Sigmoid colon (tissue), 4 donors: ENCODE measurements at regions not wholly inside any gene's neighbourhood (a gene's known extent, or its start where the extent isn't known, plus 50 kb on each side); places are given as distances from the start of the nearest gene placed in this dataset.

Experiments
- CTCF ChIP-seq, 4 experiments: fragments of 450-650 bp in 3 of 4; fragments of 200-600 bp in 1 of 4; IDR thresholded peaks; one replicate each; pipeline ENCODE4 v1.5.1; 2016 to 2019; ENCODE audit warnings: antibody characterized with exemption in 4 of 4, mild to moderate bottlenecking in 3 of 4, moderate library complexity in 2 of 4
- EP300 ChIP-seq, 4 donors: sonication (generic); formaldehyde crosslinking; IDR thresholded peaks; one replicate each; pipeline ENCODE4 v1.6.1; 2017; ENCODE audit warnings: antibody characterized with exemption in 4 of 4

DNA sequence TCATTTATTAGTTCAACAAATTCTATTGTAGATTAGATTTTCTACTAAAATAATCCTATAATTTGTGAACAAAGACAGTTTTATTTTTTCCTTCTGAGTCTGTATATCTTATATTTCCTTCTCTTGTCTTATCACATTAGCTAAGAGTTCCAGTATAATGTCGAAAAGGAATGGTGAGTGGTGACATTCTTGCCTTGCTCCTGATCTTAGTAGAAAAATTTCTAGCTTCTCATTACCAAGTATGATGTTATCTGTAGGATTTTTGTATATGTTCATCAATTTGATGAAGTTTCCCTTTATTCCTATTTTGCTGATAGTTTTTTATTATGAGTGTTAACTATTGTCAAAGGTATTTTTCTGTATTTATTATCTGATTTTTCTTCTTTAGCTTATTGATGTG lies 756.6 kb upstream of the BCHE start:
- TF ChIP-seq CTCF (IDR thresholded peaks at IDR 0.05) (no peak), EP300 (IDR thresholded peaks at IDR 0.05) (no peak)
